Endothelial cell of umbilical vein (primary cell): ENCODE measurements at regions not wholly inside any gene's neighbourhood (a gene's known extent, or its start where the extent isn't known, plus 50 kb on each side); places are given as distances from the start of the nearest gene placed in this dataset.

Experiments used
- EZH2 ChIP-seq: IDR thresholded peaks from 2 replicates; pipeline ENCODE4 v1.6.1; 2012; ENCODE audit warnings: borderline replicate concordance, low read depth, mild to moderate bottlenecking, moderate library complexity, low read length, inconsistent platforms; ENCODE audit not compliant: severe bottlenecking
- FOS ChIP-seq: IDR thresholded peaks from 2 replicates; pipeline ENCODE4 v1.6.1; 2011; ENCODE audit warnings: mild to moderate bottlenecking, low read length, moderate library complexity, borderline replicate concordance; ENCODE audit not compliant: insufficient read depth
- JUN ChIP-seq: IDR thresholded peaks from 2 replicates; pipeline ENCODE4 v1.6.1; 2011; ENCODE audit warnings: borderline replicate concordance, low read depth; ENCODE audit not compliant: insufficient read length, insufficient read depth
- MYC ChIP-seq: IDR thresholded peaks from one replicate; pipeline ENCODE4 v1.6.1; 2011; ENCODE audit warnings: mild to moderate bottlenecking, low read depth, low read length
- POLR2A ChIP-seq: IDR thresholded peaks from 2 replicates; pipeline ENCODE4 v1.6.1; 2012; ENCODE audit warnings: low read depth, mild to moderate bottlenecking, control low read depth, low read length
- POLR2AphosphoS5 ChIP-seq: IDR thresholded peaks from 2 replicates; pipeline ENCODE4 v1.6.1; 2012; ENCODE audit warnings: low read depth, mild to moderate bottlenecking, control low read depth, low read length, moderate library complexity; ENCODE audit not compliant: insufficient read depth
- TF ChIP-seq, protein P1 (sequence below), 2 donors: IDR thresholded peaks; 1 replicate in 1 of 2; 2 replicates in 1 of 2; pipeline ENCODE4 v1.5.1; 2011; ENCODE audit warnings: low read length in 2 of 2, mild to moderate bottlenecking in 2 of 2, moderate library complexity in 2 of 2, control low read depth in 1 of 2, inconsistent platforms in 1 of 2, low read depth in 1 of 2; ENCODE audit not compliant: insufficient read depth in 1 of 2; ENCODE audit errors: extremely low read depth in 1 of 2

DNA sequence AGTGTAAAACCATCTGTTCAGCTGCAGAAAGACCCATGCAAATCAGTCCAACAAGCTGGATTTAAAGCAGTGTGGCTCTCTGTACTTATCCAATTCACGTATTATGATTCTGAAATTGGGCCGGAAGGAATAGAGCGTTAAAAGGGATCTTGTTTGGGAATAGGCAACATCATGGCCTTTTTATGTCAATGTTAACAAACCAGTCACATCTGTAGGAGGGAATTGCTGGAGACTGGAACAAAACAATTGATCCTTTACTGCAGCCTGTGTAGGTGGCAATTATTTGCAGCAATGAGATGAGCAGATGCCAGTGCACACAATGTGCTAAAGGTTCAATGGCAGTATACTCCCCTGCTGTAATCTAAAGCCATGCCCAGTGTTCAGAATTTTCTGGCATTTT, 887.4 kb upstream of the ROBO1 start:
- TF ChIP-seq, protein P1, sequence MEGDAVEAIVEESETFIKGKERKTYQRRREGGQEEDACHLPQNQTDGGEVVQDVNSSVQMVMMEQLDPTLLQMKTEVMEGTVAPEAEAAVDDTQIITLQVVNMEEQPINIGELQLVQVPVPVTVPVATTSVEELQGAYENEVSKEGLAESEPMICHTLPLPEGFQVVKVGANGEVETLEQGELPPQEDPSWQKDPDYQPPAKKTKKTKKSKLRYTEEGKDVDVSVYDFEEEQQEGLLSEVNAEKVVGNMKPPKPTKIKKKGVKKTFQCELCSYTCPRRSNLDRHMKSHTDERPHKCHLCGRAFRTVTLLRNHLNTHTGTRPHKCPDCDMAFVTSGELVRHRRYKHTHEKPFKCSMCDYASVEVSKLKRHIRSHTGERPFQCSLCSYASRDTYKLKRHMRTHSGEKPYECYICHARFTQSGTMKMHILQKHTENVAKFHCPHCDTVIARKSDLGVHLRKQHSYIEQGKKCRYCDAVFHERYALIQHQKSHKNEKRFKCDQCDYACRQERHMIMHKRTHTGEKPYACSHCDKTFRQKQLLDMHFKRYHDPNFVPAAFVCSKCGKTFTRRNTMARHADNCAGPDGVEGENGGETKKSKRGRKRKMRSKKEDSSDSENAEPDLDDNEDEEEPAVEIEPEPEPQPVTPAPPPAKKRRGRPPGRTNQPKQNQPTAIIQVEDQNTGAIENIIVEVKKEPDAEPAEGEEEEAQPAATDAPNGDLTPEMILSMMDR (IDR thresholded peaks at IDR 0.05; ENCODE audit: extremely low read depth in 1 of 2, insufficient read depth in 1 of 2, low read depth in 1 of 2, low read length in 2 of 2): no peak
- TF ChIP-seq POLR2A (no peak), MYC (no peak), POLR2AphosphoS5 (no peak), EZH2 (no peak), JUN (no peak), FOS (no peak)
